ENCODE measurements at regions not wholly inside any gene's neighbourhood (a gene's known extent, or its start where the extent isn't known, plus 50 kb on each side); places are given as distances from the start of the nearest gene placed in this dataset.
"Not testable (repeated sequence)": the region's sequence is repeated elsewhere in the genome, so short reads cannot be mapped to it uniquely, and the experiment has no call there.

DNA sequence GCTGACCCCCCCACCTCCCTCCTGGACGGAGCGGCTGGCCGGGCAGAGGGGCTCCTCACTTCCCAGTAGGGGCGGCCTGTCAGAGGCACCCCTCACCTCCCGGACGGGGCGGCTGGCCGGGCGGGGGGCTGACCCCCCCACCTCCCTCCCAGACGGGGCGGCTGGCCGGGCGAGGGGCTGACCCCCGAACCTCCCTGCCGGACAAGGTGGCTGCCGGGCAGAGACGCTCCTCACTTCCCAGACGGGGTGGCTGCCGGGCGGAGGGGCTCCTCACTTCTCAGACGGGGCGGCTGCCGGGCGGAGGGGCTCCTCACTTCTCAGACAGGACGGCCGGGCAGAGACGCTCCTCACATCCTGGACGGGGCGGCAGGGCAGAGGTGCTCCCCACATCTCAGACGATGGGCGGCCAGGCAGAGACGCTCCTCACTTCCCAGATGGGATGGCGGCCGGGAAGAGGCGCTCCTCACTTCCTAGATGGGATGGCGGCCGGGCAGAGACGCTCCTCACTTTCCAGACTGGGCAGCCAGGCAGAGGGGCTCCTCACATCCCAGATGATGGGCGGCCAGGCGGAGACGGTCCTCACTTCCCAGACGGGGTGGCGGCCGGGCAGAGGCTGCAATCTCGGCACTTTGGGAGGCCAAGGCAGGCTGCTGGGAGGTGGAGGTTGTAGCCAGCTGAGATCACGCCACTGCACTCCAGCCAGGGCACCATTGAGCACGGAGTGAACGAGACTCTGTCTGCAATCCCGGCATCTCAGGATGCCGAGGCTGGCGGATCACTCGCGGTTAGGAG is 66.2 kb upstream of the PAPPA2 start:
- not testable (repeated sequence) for DNase-seq (ENCODE audit: low spot score)

- DNase-seq (ENCODE audit: low spot score), result no peak
Measured at GRCh38 chr1:176391621-176392020, 71.4 kb upstream of the PAPPA2 start.

- DNase-seq (ENCODE audit: low spot score), result no peak
Measured at GRCh38 chr1:176384841-176385240, 78.1 kb upstream of the PAPPA2 start.

- no peak for DNase-seq (ENCODE audit: low spot score)
Measured at GRCh38 chr1:176382163-176382562, 80.8 kb upstream of the PAPPA2 start.

- DNase-seq (ENCODE audit: low spot score), result peak; percentile 22
Measured at GRCh38 chr1:176379626-176380339, 83.2 kb upstream of the PAPPA2 start.

- peak; percentile 77 for DNase-seq (ENCODE audit: low spot score)
Measured at GRCh38 chr1:176374967-176375569, 87.9 kb upstream of the PAPPA2 start.

DNA sequence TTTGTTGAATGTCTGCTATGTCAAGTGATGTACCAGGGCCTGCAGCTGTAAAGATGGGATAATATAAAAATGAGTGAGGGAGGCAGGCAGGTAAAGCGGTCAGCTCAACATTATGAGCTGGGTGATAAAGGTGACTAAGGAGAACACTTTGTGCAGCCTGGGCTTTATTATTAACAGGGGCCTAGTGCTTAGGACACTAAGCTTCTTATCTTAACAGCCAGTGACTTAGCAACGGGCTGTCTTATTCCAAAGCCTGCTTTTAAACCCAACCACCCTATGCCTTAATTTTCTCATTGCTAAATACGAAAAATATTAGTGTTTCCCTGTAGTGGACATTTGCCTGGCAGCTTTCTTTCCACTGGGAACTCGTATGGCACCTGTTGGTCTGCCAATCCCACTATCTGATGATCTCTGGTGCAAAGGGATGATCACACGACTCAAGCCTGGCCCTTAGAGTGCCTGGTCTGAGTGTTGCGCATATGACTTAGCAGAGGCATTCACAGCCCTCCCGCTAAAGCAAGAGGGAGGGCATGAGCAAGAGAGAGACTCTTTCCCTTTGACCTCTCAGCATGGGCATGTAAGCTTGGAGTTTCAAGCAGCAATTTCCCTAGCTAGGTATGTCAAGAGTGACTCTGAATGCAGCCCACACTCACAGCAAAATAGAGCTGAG is 98.6 kb upstream of the PAPPA2 start:
- DNase-seq (ENCODE audit: low spot score), result no peak

GRCh38 chr1:176349135-176349715 is 113.8 kb upstream of the PAPPA2 start:
- not testable (repeated sequence) for DNase-seq (ENCODE audit: low spot score)

DNA sequence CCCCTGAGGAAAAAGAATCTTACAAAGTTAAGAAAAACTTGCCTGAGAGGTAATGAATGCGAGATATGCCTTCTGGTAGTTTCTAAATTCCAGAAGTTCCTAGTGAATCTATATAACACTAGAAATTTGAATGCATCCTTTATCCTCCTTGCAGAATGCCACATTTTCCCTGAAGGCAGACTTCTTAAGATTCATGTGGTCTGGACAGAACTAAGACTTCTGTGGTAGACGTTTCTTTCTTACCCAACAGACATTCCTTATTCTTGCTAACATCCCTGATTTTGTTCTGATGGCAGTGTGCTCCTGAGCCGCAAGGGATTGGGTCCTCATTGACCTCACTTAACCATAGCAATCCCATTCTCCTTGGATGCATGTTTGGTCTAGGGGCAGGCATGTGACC is 121.3 kb upstream of the PAPPA2 start:
- no peak for DNase-seq (ENCODE audit: low spot score)

DNA sequence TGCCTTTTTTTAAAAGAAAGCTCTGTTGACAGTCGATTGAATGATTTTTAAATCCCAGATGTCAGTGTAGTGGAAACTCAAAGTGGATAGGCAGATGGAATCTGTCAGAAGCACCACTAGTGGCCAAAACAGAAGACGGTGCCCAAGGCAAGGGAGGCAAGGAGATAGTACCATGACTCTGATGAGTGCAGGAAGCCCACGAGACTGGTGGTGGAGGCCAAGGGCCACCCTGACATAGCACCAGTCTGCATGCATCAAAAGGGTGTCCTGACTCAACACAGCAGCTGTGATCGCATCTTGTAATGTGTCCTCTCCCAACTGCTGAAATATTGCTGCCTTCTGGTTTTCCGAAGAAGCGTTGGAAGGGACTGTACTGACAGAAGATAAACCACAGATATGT is 124.1 kb upstream of the PAPPA2 start:
- DNase-seq (ENCODE audit: low spot score), result no peak

DNA sequence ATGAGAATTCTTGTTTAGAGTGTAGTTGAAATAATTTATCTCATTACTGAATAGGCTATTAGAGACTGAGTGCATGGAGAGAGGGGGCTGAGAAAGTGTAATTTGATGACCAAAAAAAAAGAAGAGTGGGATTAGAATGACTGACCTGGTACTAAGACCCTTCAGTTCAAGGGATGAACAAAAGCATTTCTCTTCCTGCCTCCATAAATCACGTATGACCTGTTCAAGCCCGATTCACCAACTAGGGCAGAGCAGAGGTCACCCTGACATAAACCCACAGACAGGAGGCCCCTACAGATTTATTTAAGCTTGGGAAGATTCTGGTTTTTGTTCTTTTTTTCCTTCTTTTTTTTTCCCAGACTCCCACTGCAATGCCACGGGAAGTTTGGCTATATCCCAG is 123.7 kb upstream of the COP1 start:
- DNase-seq (ENCODE audit: low spot score), result no peak

GRCh38 chr1:176325664-176326063 is 118.6 kb upstream of the COP1 start:
- DNase-seq (ENCODE audit: low spot score), result no peak

GRCh38 chr1:176323472-176323871 is 116.4 kb upstream of the COP1 start:
- DNase-seq (ENCODE audit: low spot score), result no peak

DNA sequence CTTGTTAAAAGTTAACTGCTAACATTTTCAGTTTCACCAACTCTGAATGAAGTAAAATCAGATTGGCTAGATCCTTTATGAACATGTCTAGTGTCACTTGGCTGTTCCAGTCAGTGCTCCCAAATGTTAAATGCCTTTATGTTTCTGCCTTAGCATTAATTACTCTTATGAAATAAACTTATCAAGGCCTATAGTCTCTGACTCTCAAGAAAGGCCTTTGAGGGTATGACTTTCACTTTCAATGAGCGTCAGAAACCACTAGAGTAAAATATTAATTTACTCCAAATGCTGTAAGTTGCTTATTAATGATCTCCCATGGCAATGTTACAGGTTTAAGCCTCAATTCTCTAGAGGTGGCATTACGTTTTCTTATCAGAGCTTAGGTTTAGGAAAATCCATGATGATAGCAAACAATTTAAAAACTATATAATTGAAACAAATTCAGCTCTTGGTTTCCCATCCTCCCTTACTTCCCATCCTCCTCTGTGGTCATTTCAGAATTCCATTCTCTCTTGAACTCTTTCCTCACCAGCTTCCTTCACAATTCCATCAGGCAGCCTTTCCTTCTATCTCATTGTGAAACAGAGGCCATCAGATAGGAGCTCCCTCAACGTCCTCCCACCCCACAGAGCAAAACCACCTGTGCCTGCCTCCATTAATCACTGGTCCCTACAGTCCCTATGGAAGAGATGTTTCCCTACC is 108.6 kb upstream of the COP1 start:
- DNase-seq (ENCODE audit: low spot score), result no peak

DNA sequence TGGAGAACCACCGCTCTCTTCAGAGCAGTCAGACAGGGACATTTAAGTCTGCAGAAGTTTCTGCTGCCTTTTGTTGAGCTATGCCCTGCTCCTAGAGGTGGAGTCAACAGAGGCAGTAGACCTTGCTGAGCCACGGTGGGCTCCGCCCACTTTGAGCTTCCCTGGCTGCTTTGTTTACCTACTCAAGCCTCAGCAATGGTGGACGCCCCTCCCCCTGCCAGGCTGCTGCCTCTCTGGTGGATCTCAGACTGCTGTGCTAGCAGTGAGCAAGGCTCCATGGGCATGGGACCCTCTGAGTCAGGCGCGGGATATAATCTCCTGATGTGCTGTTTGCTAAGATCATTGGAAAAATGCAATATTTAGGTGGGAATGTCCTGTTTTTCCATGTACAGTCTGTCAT is 89.5 kb upstream of the COP1 start:
- DNase-seq (ENCODE audit: low spot score), result not testable (repeated sequence)

DNA sequence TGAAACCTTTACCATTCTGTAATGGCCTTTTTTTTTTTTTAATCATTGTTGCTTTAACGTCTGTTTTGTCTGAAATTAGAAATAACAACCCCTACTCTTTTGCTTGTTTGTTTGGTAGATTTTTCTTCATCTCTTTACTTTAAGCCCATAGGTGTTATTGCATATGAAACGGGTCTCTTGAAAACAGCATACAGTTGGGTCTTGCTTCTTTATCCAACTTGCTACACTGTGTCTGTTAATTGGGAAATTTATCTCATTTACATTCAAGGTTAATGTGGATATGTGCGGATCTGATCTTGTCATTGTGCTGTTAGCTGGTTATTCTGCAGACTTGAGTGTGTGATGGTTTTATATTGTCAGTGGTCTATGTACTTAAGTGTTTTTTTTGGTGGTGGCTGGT is 78.9 kb upstream of the COP1 start:
- no peak for DNase-seq (ENCODE audit: low spot score)

- DNase-seq (ENCODE audit: low spot score), result no peak
Measured at GRCh38 chr1:176271572-176271971, 64.5 kb upstream of the COP1 start.

Data from RKO (cell line).